Activated naive CD4-positive, alpha-beta T cell treated with anti-CD3 and anti-CD28 coated beads, Interleukin-2, amount 10 ng/mL, durations not matched to agents 7 days and 5 days (primary cell): ENCODE measurements at regions not wholly inside any gene's neighbourhood (a gene's known extent, or its start where the extent isn't known, plus 50 kb on each side); places are given as distances from the start of the nearest gene placed in this dataset.
A peak's percentile ranks its signal among the peaks of the same experiment; 100 is the strongest.
"Not testable (repeated sequence)": the region's sequence is repeated elsewhere in the genome, so short reads cannot be mapped to it uniquely, and the experiment has no call there.

Experiments
- CTCF ChIA-PET: fragments of 350-600 bp; sonication (Branson Sonifier 250); formaldehyde crosslinking; loops from one replicate; lab custom pipeline; 2021; ENCODE audit warnings: antibody characterized with exemption; lab: Charles Lee
- DNase-seq: peaks from one replicate; pipeline ENCODE4 v3.0.0-alpha.2; 2020
- H3K27ac Mint-ChIP-seq: one replicate; pipeline ENCODE4 v1.8.0; 2021; ENCODE audit warnings: mild to moderate bottlenecking, moderate library complexity, mixed read lengths
- H3K27me3 Mint-ChIP-seq: one replicate; pipeline ENCODE4 v1.8.0; 2021; ENCODE audit warnings: mild to moderate bottlenecking, mixed read lengths
- H3K36me3 Mint-ChIP-seq: one replicate; pipeline ENCODE4 v1.8.0; 2021; ENCODE audit warnings: mixed read lengths
- H3K4me1 Mint-ChIP-seq: one replicate; pipeline ENCODE4 v1.8.0; 2021; ENCODE audit warnings: mixed read lengths
- H3K4me3 Mint-ChIP-seq: one replicate; pipeline ENCODE4 v1.8.0; 2021; ENCODE audit warnings: mild to moderate bottlenecking, moderate library complexity, mixed read lengths
- H3K9me3 Mint-ChIP-seq: one replicate; pipeline ENCODE4 v1.8.0; 2021; ENCODE audit warnings: mixed read lengths

- peak overlapping the region; percentile 23 for H3K4me3 Mint-ChIP-seq
- H3K4me1 Mint-ChIP-seq = peaks cover 12% of the 10 kb centered on the region
- CTCF ChIA-PET, H3K27ac Mint-ChIP-seq, DNase-seq, H3K36me3 Mint-ChIP-seq, H3K9me3 Mint-ChIP-seq: not testable (repeated sequence)
- peaks cover 13% of the 10 kb centered on the region for H3K27me3 Mint-ChIP-seq
Observed at GRCh38 chr1:121052081-121052660, 132.0 kb downstream of the FAM72B start.

GRCh38 chr1:121054928-121055327 is 129.2 kb downstream of the FAM72B start:
- H3K27me3 Mint-ChIP-seq = peaks cover 17% of the 10 kb centered on the region
- H3K36me3 Mint-ChIP-seq, H3K4me3 Mint-ChIP-seq, H3K9me3 Mint-ChIP-seq, H3K27ac Mint-ChIP-seq, CTCF ChIA-PET, H3K4me1 Mint-ChIP-seq, DNase-seq: not testable (repeated sequence)

GRCh38 chr1:121066925-121067324 is 117.2 kb downstream of the FAM72B start:
- H3K4me3 Mint-ChIP-seq, H3K4me1 Mint-ChIP-seq, DNase-seq, H3K27me3 Mint-ChIP-seq, H3K9me3 Mint-ChIP-seq, CTCF ChIA-PET, H3K27ac Mint-ChIP-seq, H3K36me3 Mint-ChIP-seq: not testable (repeated sequence)

- DNase-seq, H3K4me3 Mint-ChIP-seq, H3K27ac Mint-ChIP-seq, H3K27me3 Mint-ChIP-seq, H3K4me1 Mint-ChIP-seq, CTCF ChIA-PET, H3K9me3 Mint-ChIP-seq, H3K36me3 Mint-ChIP-seq: not testable (repeated sequence)
Observed at GRCh38 chr1:121068738-121069499, 115.2 kb downstream of the FAM72B start.

- H3K9me3 Mint-ChIP-seq, DNase-seq, CTCF ChIA-PET, H3K4me3 Mint-ChIP-seq, H3K36me3 Mint-ChIP-seq, H3K27me3 Mint-ChIP-seq, H3K27ac Mint-ChIP-seq: not testable (repeated sequence)
- peaks cover 11% of the 10 kb centered on the region for H3K4me1 Mint-ChIP-seq
Observed at GRCh38 chr1:121073852-121074251, 110.3 kb downstream of the FAM72B start.

GRCh38 chr1:121075254-121075805 is 108.8 kb downstream of the FAM72B start:
- H3K27me3 Mint-ChIP-seq, DNase-seq, H3K27ac Mint-ChIP-seq, H3K36me3 Mint-ChIP-seq, H3K9me3 Mint-ChIP-seq, H3K4me3 Mint-ChIP-seq, CTCF ChIA-PET: not testable (repeated sequence)
- H3K4me1 Mint-ChIP-seq = peaks cover 19% of the 10 kb centered on the region

GRCh38 chr1:121076674-121077073 is 107.5 kb downstream of the FAM72B start:
- DNase-seq, H3K36me3 Mint-ChIP-seq, H3K9me3 Mint-ChIP-seq, H3K4me3 Mint-ChIP-seq, CTCF ChIA-PET, H3K27me3 Mint-ChIP-seq, H3K27ac Mint-ChIP-seq: not testable (repeated sequence)
- peaks cover 29% of the 10 kb centered on the region for H3K4me1 Mint-ChIP-seq

GRCh38 chr1:121079655-121080054 is 104.5 kb downstream of the FAM72B start:
- H3K9me3 Mint-ChIP-seq, H3K4me3 Mint-ChIP-seq: not testable (repeated sequence)

GRCh38 chr1:121080197-121080903 is 103.8 kb downstream of the FAM72B start:
- H3K4me1 Mint-ChIP-seq = peaks cover 24% of the 10 kb centered on the region
- H3K27ac Mint-ChIP-seq, H3K36me3 Mint-ChIP-seq, H3K27me3 Mint-ChIP-seq, H3K9me3 Mint-ChIP-seq, H3K4me3 Mint-ChIP-seq, CTCF ChIA-PET: not testable (repeated sequence)
- peak; percentile 50 for DNase-seq

More at GRCh38 chr1:121079655-121080054, 104.5 kb downstream of the FAM72B start:
- H3K27me3 Mint-ChIP-seq, H3K27ac Mint-ChIP-seq, CTCF ChIA-PET, DNase-seq, H3K36me3 Mint-ChIP-seq: not testable (repeated sequence)
- peaks cover 24% of the 10 kb centered on the region for H3K4me1 Mint-ChIP-seq

GRCh38 chr1:121080904-121081264 is 103.3 kb downstream of the FAM72B start:
- H3K9me3 Mint-ChIP-seq, H3K27me3 Mint-ChIP-seq, DNase-seq, CTCF ChIA-PET, H3K4me3 Mint-ChIP-seq, H3K36me3 Mint-ChIP-seq, H3K27ac Mint-ChIP-seq: not testable (repeated sequence)
- H3K4me1 Mint-ChIP-seq = peaks cover 24% of the 10 kb centered on the region

- DNase-seq, H3K27me3 Mint-ChIP-seq, H3K4me3 Mint-ChIP-seq, H3K9me3 Mint-ChIP-seq, CTCF ChIA-PET, H3K27ac Mint-ChIP-seq, H3K36me3 Mint-ChIP-seq: not testable (repeated sequence)
- H3K4me1 Mint-ChIP-seq = peaks cover 19% of the 10 kb centered on the region
Observed at GRCh38 chr1:121081625-121082199, 102.4 kb downstream of the FAM72B start.

- H3K27ac Mint-ChIP-seq, CTCF ChIA-PET, DNase-seq, H3K9me3 Mint-ChIP-seq, H3K4me3 Mint-ChIP-seq, H3K36me3 Mint-ChIP-seq, H3K27me3 Mint-ChIP-seq: not testable (repeated sequence)
- peaks cover 23% of the 10 kb centered on the region for H3K4me1 Mint-ChIP-seq
Observed at GRCh38 chr1:121082995-121083394, 101.1 kb downstream of the FAM72B start.

GRCh38 chr1:121086249-121086648 is 97.9 kb downstream of the FAM72B start:
- H3K27ac Mint-ChIP-seq, H3K9me3 Mint-ChIP-seq, H3K4me1 Mint-ChIP-seq, CTCF ChIA-PET, DNase-seq, H3K4me3 Mint-ChIP-seq, H3K27me3 Mint-ChIP-seq, H3K36me3 Mint-ChIP-seq: not testable (repeated sequence)

GRCh38 chr1:121087221-121087620 is 96.9 kb downstream of the FAM72B start:
- DNase-seq, CTCF ChIA-PET, H3K27ac Mint-ChIP-seq, H3K4me3 Mint-ChIP-seq, H3K4me1 Mint-ChIP-seq, H3K9me3 Mint-ChIP-seq, H3K27me3 Mint-ChIP-seq, H3K36me3 Mint-ChIP-seq: not testable (repeated sequence)
